Esophagus muscularis mucosa (tissue), 4 donors: ENCODE measurements at regions not wholly inside any gene's neighbourhood (a gene's known extent, or its start where the extent isn't known, plus 50 kb on each side); places are given as distances from the start of the nearest gene placed in this dataset.

Source experiments
- EP300 ChIP-seq: sonication (generic); formaldehyde crosslinking; IDR thresholded peaks from one replicate; pipeline ENCODE4 v1.6.1; 2017; ENCODE audit warnings: antibody characterized with exemption
- POLR2A ChIP-seq: fragments of 450-650 bp; IDR thresholded peaks from one replicate; pipeline ENCODE4 v1.6.1; 2017; ENCODE audit warnings: antibody characterized with exemption, moderate library complexity, mild to moderate bottlenecking, low read depth
- POLR2AphosphoS5 ChIP-seq, 2 donors: sonication (generic); formaldehyde crosslinking; IDR thresholded peaks; one replicate each; pipeline ENCODE4 v1.6.1; 2017; ENCODE audit warnings: antibody characterized with exemption in 2 of 2
- TF ChIP-seq, protein P1 (sequence below), 3 experiments: fragments of 200-600 bp in 2 of 3; fragments of 450-650 bp in 1 of 3; sonication (generic) in 2 of 3; IDR thresholded peaks; one replicate each; pipeline ENCODE4 v1.5.1; 2017 to 2019; ENCODE audit warnings: antibody characterized with exemption in 3 of 3, mild to moderate bottlenecking in 2 of 3, moderate library complexity in 1 of 3

DNA sequence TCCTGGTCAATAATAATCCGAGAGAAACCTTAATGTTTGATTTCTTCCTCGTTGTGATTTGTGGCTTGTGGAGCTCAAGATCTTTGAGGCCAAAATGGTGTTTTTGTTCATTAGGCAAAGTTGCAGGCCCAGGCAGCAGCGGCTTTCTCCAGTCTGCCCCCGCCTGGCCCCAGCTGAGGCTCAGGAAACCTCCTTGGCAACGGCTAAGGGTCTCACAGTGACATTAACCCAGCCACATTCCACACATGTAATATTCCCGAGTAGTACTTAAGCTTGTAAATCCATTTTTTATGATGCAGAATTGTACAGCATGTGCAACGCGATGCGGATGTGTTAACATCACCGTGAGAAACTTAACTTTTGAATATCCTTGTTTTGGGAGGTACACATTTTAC lies 200.1 kb downstream of the BCL11A start:
- TF ChIP-seq POLR2A, result no peak
- TF ChIP-seq, protein P1, sequence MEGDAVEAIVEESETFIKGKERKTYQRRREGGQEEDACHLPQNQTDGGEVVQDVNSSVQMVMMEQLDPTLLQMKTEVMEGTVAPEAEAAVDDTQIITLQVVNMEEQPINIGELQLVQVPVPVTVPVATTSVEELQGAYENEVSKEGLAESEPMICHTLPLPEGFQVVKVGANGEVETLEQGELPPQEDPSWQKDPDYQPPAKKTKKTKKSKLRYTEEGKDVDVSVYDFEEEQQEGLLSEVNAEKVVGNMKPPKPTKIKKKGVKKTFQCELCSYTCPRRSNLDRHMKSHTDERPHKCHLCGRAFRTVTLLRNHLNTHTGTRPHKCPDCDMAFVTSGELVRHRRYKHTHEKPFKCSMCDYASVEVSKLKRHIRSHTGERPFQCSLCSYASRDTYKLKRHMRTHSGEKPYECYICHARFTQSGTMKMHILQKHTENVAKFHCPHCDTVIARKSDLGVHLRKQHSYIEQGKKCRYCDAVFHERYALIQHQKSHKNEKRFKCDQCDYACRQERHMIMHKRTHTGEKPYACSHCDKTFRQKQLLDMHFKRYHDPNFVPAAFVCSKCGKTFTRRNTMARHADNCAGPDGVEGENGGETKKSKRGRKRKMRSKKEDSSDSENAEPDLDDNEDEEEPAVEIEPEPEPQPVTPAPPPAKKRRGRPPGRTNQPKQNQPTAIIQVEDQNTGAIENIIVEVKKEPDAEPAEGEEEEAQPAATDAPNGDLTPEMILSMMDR (IDR thresholded peaks at IDR 0.05), result no peak
- TF ChIP-seq EP300, result no peak
- TF ChIP-seq POLR2AphosphoS5 (IDR thresholded peaks at IDR 0.05), result no peak
